Panc1 (cell line): ENCODE measurements at regions not wholly inside any gene's neighbourhood (a gene's known extent, or its start where the extent isn't known, plus 50 kb on each side); places are given as distances from the start of the nearest gene placed in this dataset.

Experiments
- ATAC-seq: fragments of 200-7000 bp; cut with Tn5 transposase; 2 replicates; pipeline ENCODE4 v1.9.1; 2020; ENCODE audit warnings: mild to moderate bottlenecking, moderate library complexity
- BruUV-seq: library from RNA; stranded (reverse); fragments of 400-500 nt; replicated peaks from 2 replicates; lab custom pipeline; 2021; lab: Mats Ljungman, UMichigan
- CTCF ChIA-PET: fragments of 300-600 bp; sonication (Branson Sonifier 250); formaldehyde crosslinking; loops from one replicate; lab custom pipeline; 2022; ENCODE audit warnings: antibody characterized with exemption; lab: Charles Lee
- POLR2A ChIA-PET: fragments of 300-600 bp; sonication (Branson Sonifier 250); formaldehyde crosslinking; loops from one replicate; lab custom pipeline; 2022; ENCODE audit warnings: antibody characterized with exemption; lab: Charles Lee
- DNase-seq: peaks from one replicate; pipeline ENCODE4 v3.0.0-alpha.2; 2010; ENCODE audit warnings: low read depth, low spot score
- H3K27ac ChIP-seq: 2 replicates; pipeline ENCODE4 v1.5.1; 2011; ENCODE audit warnings: mild to moderate bottlenecking, low read length, inconsistent platforms
- H3K27me3 ChIP-seq: fragments of 200-500 bp; sonication (Bioruptor generic); 2 replicates; pipeline ENCODE4 v1.6.0; 2014; ENCODE audit warnings: low read length, inconsistent platforms; ENCODE audit not compliant: control insufficient read depth, insufficient read depth
- H3K36me3 ChIP-seq: fragments of 200-500 bp; sonication (Bioruptor generic); 2 replicates; pipeline ENCODE4 v1.5.1; 2014; ENCODE audit warnings: inconsistent platforms, mild to moderate bottlenecking, low read length, moderate library complexity; ENCODE audit not compliant: control insufficient read depth, insufficient read depth
- H3K4me1 ChIP-seq: 2 replicates; pipeline ENCODE4 v1.5.1; 2011; ENCODE audit warnings: inconsistent platforms, mild to moderate bottlenecking, low read length, moderate library complexity; ENCODE audit not compliant: control insufficient read depth, insufficient read depth
- H3K4me3 ChIP-seq, 2 experiments: 2 replicates each; pipeline ENCODE4 v1.5.1; 2011 to 2012; ENCODE audit warnings: low read depth in 2 of 2, low read length in 2 of 2, mild to moderate bottlenecking in 2 of 2, inconsistent platforms in 1 of 2, moderate library complexity in 1 of 2
- H3K9me3 ChIP-seq: fragments of 200-500 bp; sonication (Bioruptor generic); 2 replicates; pipeline ENCODE4 v1.5.1; 2014; ENCODE audit warnings: low read depth, mild to moderate bottlenecking, inconsistent platforms, low read length, moderate library complexity; ENCODE audit not compliant: control insufficient read depth, insufficient read depth
- POLR2AphosphoS5 ChIP-seq: IDR thresholded peaks from 2 replicates; pipeline ENCODE4 v1.6.1; 2012; ENCODE audit warnings: mild to moderate bottlenecking, low read depth, low read length, moderate library complexity
- SIN3A ChIP-seq: IDR thresholded peaks from 2 replicates; pipeline ENCODE4 v1.6.1; 2012; ENCODE audit warnings: low read depth, mild to moderate bottlenecking, low read length, moderate library complexity, borderline replicate concordance; ENCODE audit not compliant: insufficient read depth
- TCF7L2 ChIP-seq: IDR thresholded peaks from 2 replicates; pipeline ENCODE4 v1.6.1; 2011; ENCODE audit warnings: mild to moderate bottlenecking, low read depth, low read length, inconsistent platforms
- in situ Hi-C: cut with HindIII; loops from 2 replicates; pipeline ENCODE4 v1.10.0; 2016; ENCODE audit warnings: low sequenced_read_pairs, low pct_unique_long_range_greater_than_20kb
- intact Hi-C: fragments of 100-400 bp; cut with micrococcal nuclease; formaldehyde crosslinking; loops from one replicate; pipeline ENCODE4 v1.10.0; 2022; ENCODE audit not compliant: unreplicated experiment
- TF ChIP-seq, protein P1 (sequence below), 2 experiments: IDR thresholded peaks; 2 replicates each; pipeline ENCODE4 v1.6.1; 2011 to 2012; ENCODE audit warnings: low read depth in 2 of 2, control low read depth in 1 of 2, low read length in 1 of 2, mild to moderate bottlenecking in 1 of 2, moderate library complexity in 1 of 2; ENCODE audit not compliant: insufficient read depth in 1 of 2
- TF ChIP-seq, protein P2 (sequence below): fragments of 450-650 bp; IDR thresholded peaks from 2 replicates; pipeline ENCODE4 v1.5.1; 2017; ENCODE audit warnings: mild to moderate bottlenecking

DNA sequence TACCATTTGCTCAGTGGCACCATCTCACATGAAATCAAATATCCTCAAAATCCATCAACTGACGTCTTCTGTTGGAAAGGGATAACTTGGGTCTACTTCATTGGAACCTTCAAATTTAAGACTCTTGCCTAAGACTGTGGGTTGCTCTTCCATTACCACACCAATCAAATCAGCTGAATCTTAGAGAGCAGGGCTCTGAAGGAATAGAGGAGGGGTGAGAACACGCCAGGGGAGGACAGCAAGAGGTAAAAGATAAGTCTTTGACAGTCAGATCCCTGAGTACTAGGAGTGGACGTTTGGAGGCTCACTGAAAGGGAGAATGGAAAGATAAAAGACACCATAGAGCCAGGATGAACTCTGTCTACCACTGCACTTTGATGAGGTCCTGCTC is 107.5 kb downstream of the CCDC71L start:
- CTCF ChIA-PET = no interaction called here
- in situ Hi-C loops (no loop called here), intact Hi-C loops (no loop called here)
- ATAC-seq (no peak), DNase-seq (no peak)
- H3K27me3 ChIP-seq = 0 out of 2 replicates have a peak, but pooled peaks cover 3% of the 10 kb centered on the region
- H3K4me3 ChIP-seq = no peak overlapping the region
- TF ChIP-seq TCF7L2 = no peak
- no peak for TF ChIP-seq POLR2AphosphoS5
- TF ChIP-seq, protein P1, sequence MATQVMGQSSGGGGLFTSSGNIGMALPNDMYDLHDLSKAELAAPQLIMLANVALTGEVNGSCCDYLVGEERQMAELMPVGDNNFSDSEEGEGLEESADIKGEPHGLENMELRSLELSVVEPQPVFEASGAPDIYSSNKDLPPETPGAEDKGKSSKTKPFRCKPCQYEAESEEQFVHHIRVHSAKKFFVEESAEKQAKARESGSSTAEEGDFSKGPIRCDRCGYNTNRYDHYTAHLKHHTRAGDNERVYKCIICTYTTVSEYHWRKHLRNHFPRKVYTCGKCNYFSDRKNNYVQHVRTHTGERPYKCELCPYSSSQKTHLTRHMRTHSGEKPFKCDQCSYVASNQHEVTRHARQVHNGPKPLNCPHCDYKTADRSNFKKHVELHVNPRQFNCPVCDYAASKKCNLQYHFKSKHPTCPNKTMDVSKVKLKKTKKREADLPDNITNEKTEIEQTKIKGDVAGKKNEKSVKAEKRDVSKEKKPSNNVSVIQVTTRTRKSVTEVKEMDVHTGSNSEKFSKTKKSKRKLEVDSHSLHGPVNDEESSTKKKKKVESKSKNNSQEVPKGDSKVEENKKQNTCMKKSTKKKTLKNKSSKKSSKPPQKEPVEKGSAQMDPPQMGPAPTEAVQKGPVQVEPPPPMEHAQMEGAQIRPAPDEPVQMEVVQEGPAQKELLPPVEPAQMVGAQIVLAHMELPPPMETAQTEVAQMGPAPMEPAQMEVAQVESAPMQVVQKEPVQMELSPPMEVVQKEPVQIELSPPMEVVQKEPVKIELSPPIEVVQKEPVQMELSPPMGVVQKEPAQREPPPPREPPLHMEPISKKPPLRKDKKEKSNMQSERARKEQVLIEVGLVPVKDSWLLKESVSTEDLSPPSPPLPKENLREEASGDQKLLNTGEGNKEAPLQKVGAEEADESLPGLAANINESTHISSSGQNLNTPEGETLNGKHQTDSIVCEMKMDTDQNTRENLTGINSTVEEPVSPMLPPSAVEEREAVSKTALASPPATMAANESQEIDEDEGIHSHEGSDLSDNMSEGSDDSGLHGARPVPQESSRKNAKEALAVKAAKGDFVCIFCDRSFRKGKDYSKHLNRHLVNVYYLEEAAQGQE (IDR thresholded peaks at IDR 0.05; ENCODE audit: insufficient read depth in 1 of 2, low read depth in 2 of 2, low read length in 1 of 2) = no peak
- no peak for TF ChIP-seq SIN3A
- TF ChIP-seq, protein P2, sequence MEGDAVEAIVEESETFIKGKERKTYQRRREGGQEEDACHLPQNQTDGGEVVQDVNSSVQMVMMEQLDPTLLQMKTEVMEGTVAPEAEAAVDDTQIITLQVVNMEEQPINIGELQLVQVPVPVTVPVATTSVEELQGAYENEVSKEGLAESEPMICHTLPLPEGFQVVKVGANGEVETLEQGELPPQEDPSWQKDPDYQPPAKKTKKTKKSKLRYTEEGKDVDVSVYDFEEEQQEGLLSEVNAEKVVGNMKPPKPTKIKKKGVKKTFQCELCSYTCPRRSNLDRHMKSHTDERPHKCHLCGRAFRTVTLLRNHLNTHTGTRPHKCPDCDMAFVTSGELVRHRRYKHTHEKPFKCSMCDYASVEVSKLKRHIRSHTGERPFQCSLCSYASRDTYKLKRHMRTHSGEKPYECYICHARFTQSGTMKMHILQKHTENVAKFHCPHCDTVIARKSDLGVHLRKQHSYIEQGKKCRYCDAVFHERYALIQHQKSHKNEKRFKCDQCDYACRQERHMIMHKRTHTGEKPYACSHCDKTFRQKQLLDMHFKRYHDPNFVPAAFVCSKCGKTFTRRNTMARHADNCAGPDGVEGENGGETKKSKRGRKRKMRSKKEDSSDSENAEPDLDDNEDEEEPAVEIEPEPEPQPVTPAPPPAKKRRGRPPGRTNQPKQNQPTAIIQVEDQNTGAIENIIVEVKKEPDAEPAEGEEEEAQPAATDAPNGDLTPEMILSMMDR = no peak
- no TSS peak for BruUV-seq
- no peak overlapping the region for H3K27ac ChIP-seq
- no peaks in the 10 kb centered on the region for H3K4me1 ChIP-seq
- no peaks in the 10 kb centered on the region for H3K36me3 ChIP-seq
- POLR2A ChIA-PET = no interaction called here
- no peaks in the 10 kb centered on the region for H3K9me3 ChIP-seq

DNA sequence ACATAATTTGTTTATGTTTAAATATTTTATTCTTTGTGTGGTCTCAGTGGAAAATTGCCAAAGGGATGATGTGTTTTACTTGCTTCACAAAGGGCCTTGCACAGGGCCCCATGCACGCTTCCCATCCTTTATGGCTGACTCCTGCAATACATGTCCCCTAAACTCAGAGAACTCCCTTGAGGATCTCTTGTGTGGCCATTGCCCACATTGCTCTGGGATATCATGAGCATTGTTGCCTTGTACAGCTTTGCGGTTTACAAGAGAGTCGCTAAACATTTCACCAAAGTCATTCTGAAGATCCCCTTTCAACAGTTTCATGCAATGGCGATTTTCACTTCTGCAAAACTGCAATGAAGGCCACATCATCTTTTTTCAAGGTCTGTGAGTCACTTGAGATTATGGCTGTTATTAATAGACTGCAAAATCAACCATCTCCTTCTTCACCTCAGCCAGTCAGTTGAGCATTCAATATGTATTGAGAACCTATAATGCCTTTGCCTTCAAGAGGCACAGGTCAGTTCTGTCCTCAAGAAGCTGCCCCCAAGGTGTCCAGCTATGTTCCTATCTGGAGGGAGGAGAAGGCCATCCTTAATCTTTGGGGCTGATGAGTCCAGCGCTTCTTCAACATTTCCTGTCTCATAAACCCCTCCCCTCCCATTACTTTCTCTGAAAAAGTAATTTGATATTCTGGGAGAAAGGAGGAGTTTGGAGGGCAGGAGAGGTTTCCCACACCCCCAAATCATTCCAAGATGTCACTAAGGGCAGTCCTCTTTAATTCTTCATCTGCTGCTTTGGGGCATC is 108.1 kb downstream of the CCDC71L start:
- no peak for ATAC-seq
- intact Hi-C loops = no loop called here
- no peak overlapping the region for H3K4me3 ChIP-seq

More for the DNA sequence above, 108.1 kb downstream of the CCDC71L start:
- Histone ChIP-seq H3K4me1 (no peaks in the 10 kb centered on the region), H3K36me3 (no peaks in the 10 kb centered on the region), H3K9me3 (no peaks in the 10 kb centered on the region), H3K27ac (no peak overlapping the region), H3K27me3 (0 out of 2 replicates have a peak, but pooled peaks cover 3% of the 10 kb centered on the region)
- no TSS peak for BruUV-seq
- ChIA-PET POLR2A (no interaction called here), CTCF (no interaction called here)
- in situ Hi-C loops = no loop called here
- no peak for DNase-seq
- TF ChIP-seq POLR2AphosphoS5 (no peak), SIN3A (no peak), TCF7L2 (no peak)
- TF ChIP-seq, protein P2 = no peak
- TF ChIP-seq, protein P1 (IDR thresholded peaks at IDR 0.05; ENCODE audit: insufficient read depth in 1 of 2, low read depth in 2 of 2, low read length in 1 of 2) = no peak
